HL-60 (cell line): ENCODE measurements at regions not wholly inside any gene's neighbourhood (a gene's known extent, or its start where the extent isn't known, plus 50 kb on each side); places are given as distances from the start of the nearest gene placed in this dataset.

Experiments
- CTCF ChIP-seq: IDR thresholded peaks from one replicate; pipeline ENCODE4 v1.5.1; 2011; ENCODE audit warnings: low read length, control low read depth, inconsistent platforms; ENCODE audit not compliant: insufficient read depth
- GABPA ChIP-seq: IDR thresholded peaks from 2 replicates; pipeline ENCODE4 v1.6.1; 2012; ENCODE audit warnings: low read depth
- POLR2AphosphoS5 ChIP-seq: IDR thresholded peaks from 2 replicates; pipeline ENCODE4 v1.6.1; 2012; ENCODE audit warnings: low read depth

- TF ChIP-seq CTCF (no peak), POLR2AphosphoS5 (no peak), GABPA (no peak)
These were observed 137.1 kb downstream of the PROX1 start for GRCh38 chr1:214124915-214125314.
